ENCODE measurements at regions not wholly inside any gene's neighbourhood (a gene's known extent, or its start where the extent isn't known, plus 50 kb on each side); places are given as distances from the start of the nearest gene placed in this dataset.

- DNase-seq, result no peak
Observed at GRCh38 chr17:54844233-54844632, 56.4 kb upstream of the TOM1L1 start.

DNA sequence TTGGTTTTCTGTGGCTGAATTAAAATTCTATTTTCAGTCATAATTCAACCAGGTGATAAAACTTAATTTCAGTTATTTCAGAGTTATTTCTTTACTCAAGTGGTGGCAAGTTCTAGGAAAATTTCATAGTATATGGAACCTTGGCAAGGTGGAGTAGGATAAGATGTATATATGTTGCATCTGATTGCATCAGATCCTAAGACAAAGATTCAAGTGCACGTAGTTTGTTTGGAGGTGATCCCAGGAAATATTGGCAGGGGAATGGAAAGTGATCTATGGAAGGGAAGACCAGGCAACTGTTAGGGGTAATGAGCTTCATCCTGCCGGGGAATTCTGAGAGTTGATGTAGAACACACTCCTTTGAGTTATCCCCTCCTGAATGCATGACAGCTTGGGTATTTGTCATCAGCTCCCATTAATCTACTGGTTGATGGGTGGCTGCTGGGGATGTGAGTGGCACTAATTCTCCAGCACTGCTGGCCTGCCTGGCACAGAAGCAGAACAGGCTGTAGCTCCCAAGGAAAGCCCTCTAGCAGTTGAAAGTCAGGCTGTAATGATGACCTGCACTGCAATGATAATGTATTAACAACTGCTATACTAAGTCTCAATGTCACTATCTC, 52.2 kb upstream of the TOM1L1 start:
- no peak for DNase-seq

DNA sequence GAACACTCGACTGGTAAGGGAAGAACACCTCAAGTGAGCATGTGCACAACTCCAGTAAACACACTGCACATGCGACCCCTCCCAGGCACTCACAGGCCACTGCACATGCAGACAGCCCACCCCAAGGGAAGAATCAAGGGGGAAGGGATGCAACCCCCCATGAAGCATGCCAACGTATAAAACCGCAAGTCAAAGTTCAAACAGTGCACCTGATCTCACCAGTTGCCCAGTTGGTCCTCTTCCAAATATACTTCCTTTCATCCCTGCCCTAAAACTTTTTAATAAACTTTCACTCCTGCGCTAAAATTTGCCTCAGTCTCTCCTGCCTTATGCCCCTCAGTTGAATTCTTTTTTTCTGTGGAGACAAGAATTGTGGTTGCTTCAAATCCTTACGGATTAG, 51.0 kb upstream of the TOM1L1 start:
- no peak for DNase-seq
